Effector memory CD8-positive, alpha-beta T cell (primary cell): ENCODE measurements at regions not wholly inside any gene's neighbourhood (a gene's known extent, or its start where the extent isn't known, plus 50 kb on each side); places are given as distances from the start of the nearest gene placed in this dataset.

Experiments
- ATAC-seq: fragments of 150-1000 bp; cut with Tn5 transposase; replicated peaks from 2 replicates; pipeline ENCODE4 v1.10.0; 2021; ENCODE audit warnings: mild to moderate bottlenecking, moderate library complexity
- DNase-seq, 3 experiments: peaks; one replicate each; pipeline ENCODE4 v3.0.0; 2021
- H3K27ac Mint-ChIP-seq, 2 donors: one replicate each; pipeline ENCODE4 v1.8.0; 2022; ENCODE audit warnings: mild to moderate bottlenecking in 2 of 2, mixed read lengths in 2 of 2, moderate library complexity in 2 of 2
- H3K27me3 Mint-ChIP-seq, 2 donors: one replicate each; pipeline ENCODE4 v1.8.0; 2022; ENCODE audit warnings: mixed read lengths in 2 of 2
- H3K36me3 Mint-ChIP-seq: one replicate; pipeline ENCODE4 v1.8.0; 2022; ENCODE audit warnings: mild to moderate bottlenecking, moderate library complexity, mixed read lengths; ENCODE audit not compliant: insufficient read depth
- H3K4me1 Mint-ChIP-seq, 2 donors: one replicate each; pipeline ENCODE4 v1.8.0; 2022; ENCODE audit warnings: low read depth in 2 of 2, mixed read lengths in 2 of 2
- H3K4me3 Mint-ChIP-seq, 2 donors: one replicate each; pipeline ENCODE4 v1.8.0; 2022; ENCODE audit warnings: mild to moderate bottlenecking in 2 of 2, mixed read lengths in 2 of 2, moderate library complexity in 2 of 2
- H3K9me3 Mint-ChIP-seq, 2 donors: one replicate each; pipeline ENCODE4 v1.8.0; 2022; ENCODE audit warnings: mixed read lengths in 2 of 2

GRCh38 chr14:61187196-61187905, 93.8 kb downstream of the TMEM30B start:
- Mint-ChIP-seq H3K36me3 (no peaks in the 10 kb centered on the region), H3K27me3 (peaks cover 64 to 84% of the 10 kb centered on the region in 2 donors), H3K4me3 (no peak overlapping the region), H3K27ac (no peak overlapping the region), H3K9me3 (no peaks in the 10 kb centered on the region), H3K4me1 (peaks cover 3 to 9% of the 10 kb centered on the region in 2 donors)
- no peak for ATAC-seq
- no peak for DNase-seq

GRCh38 chr14:61186341-61187195, 94.6 kb downstream of the TMEM30B start:
- ATAC-seq, result no peak
- DNase-seq, result no peak
- Mint-ChIP-seq H3K27me3 (peaks cover 58 to 82% of the 10 kb centered on the region in 2 donors), H3K9me3 (no peaks in the 10 kb centered on the region), H3K36me3 (peaks cover 3% of the 10 kb centered on the region), H3K4me3 (no peak overlapping the region), H3K27ac (no peak overlapping the region), H3K4me1 (peaks cover 3 to 9% of the 10 kb centered on the region in 2 donors)

GRCh38 chr14:61185534-61185933, 95.6 kb downstream of the TMEM30B start:
- Mint-ChIP-seq H3K4me3 (no peak overlapping the region), H3K27ac (no peak overlapping the region), H3K9me3 (no peaks in the 10 kb centered on the region), H3K4me1 (peaks cover 3 to 9% of the 10 kb centered on the region in 2 donors), H3K36me3 (peaks cover 3% of the 10 kb centered on the region), H3K27me3 (peaks cover 57 to 77% of the 10 kb centered on the region in 2 donors)
- no peak for DNase-seq
- no peak for ATAC-seq

- Mint-ChIP-seq H3K27ac (no peak overlapping the region), H3K36me3 (peaks cover 3% of the 10 kb centered on the region), H3K4me1 (peaks cover 0 to under 1% of the 10 kb centered on the region in 2 donors), H3K27me3 (peaks cover 53 to 77% of the 10 kb centered on the region in 2 donors), H3K9me3 (no peaks in the 10 kb centered on the region), H3K4me3 (no peak overlapping the region)
- DNase-seq (no peak), ATAC-seq (no peak)
Observed at GRCh38 chr14:61184112-61184511, 97.0 kb downstream of the TMEM30B start.

- DNase-seq, result no peak
- Mint-ChIP-seq H3K27me3 (peaks cover 58 to 82% of the 10 kb centered on the region in 2 donors), H3K36me3 (peaks cover 3% of the 10 kb centered on the region), H3K9me3 (no peaks in the 10 kb centered on the region), H3K4me1 (peaks cover 0 to 1% of the 10 kb centered on the region in 2 donors), H3K4me3 (no peak overlapping the region), H3K27ac (no peak overlapping the region)
- no peak for ATAC-seq
Observed at GRCh38 chr14:61183196-61183885, 97.8 kb downstream of the TMEM30B start.

- H3K27me3 Mint-ChIP-seq, result peaks cover 57 to 81% of the 10 kb centered on the region in 2 donors
- H3K27ac Mint-ChIP-seq, result no peak overlapping the region
- DNase-seq (no peak), ATAC-seq (no peak)
- no peaks in the 10 kb centered on the region for H3K9me3 Mint-ChIP-seq
- peaks cover 3% of the 10 kb centered on the region for H3K36me3 Mint-ChIP-seq
- H3K4me3 Mint-ChIP-seq, result no peak overlapping the region
- peaks cover 3 to 6% of the 10 kb centered on the region in 2 donors for H3K4me1 Mint-ChIP-seq
Observed at GRCh38 chr14:61179796-61180398, 101.2 kb downstream of the TMEM30B start.

GRCh38 chr14:61179061-61179690, 102.0 kb downstream of the TMEM30B start:
- peaks cover 56 to 81% of the 10 kb centered on the region in 2 donors for H3K27me3 Mint-ChIP-seq
- no peak overlapping the region for H3K27ac Mint-ChIP-seq
- ATAC-seq (no peak), DNase-seq (no peak)
- no peaks in the 10 kb centered on the region for H3K9me3 Mint-ChIP-seq
- peaks cover 3% of the 10 kb centered on the region for H3K36me3 Mint-ChIP-seq
- no peak overlapping the region for H3K4me3 Mint-ChIP-seq
- peaks cover 4 to 6% of the 10 kb centered on the region in 2 donors for H3K4me1 Mint-ChIP-seq

GRCh38 chr14:61178226-61179060, 102.7 kb downstream of the TMEM30B start:
- Mint-ChIP-seq H3K4me1 (peaks cover 4 to 6% of the 10 kb centered on the region in 2 donors), H3K27ac (peak overlapping the region in 1 of 2 donors; percentile 39), H3K27me3 (peaks cover 55 to 77% of the 10 kb centered on the region in 2 donors), H3K36me3 (peaks cover 3% of the 10 kb centered on the region), H3K9me3 (no peaks in the 10 kb centered on the region), H3K4me3 (peak overlapping the region; percentile 49 to 60)
- ATAC-seq, result no peak
- no peak for DNase-seq

GRCh38 chr14:61177279-61178225, 103.6 kb downstream of the TMEM30B start:
- ATAC-seq (no peak), DNase-seq (no peak)
- Mint-ChIP-seq H3K9me3 (no peaks in the 10 kb centered on the region), H3K36me3 (peaks cover 3% of the 10 kb centered on the region), H3K4me1 (peaks cover 4 to 6% of the 10 kb centered on the region in 2 donors), H3K4me3 (peak overlapping the region; percentile 49 to 60), H3K27ac (no peak overlapping the region), H3K27me3 (peaks cover 59 to 70% of the 10 kb centered on the region in 2 donors)

- DNase-seq, result no peak
- H3K4me3 Mint-ChIP-seq, result no peak overlapping the region
- H3K4me1 Mint-ChIP-seq, result peaks cover 4 to 6% of the 10 kb centered on the region in 2 donors
- no peak overlapping the region for H3K27ac Mint-ChIP-seq
- H3K9me3 Mint-ChIP-seq, result no peaks in the 10 kb centered on the region
- H3K36me3 Mint-ChIP-seq, result no peaks in the 10 kb centered on the region
- no peak for ATAC-seq
- H3K27me3 Mint-ChIP-seq, result peaks cover 61 to 67% of the 10 kb centered on the region in 2 donors
Observed at GRCh38 chr14:61176686-61177085, 104.5 kb downstream of the TMEM30B start.

- Mint-ChIP-seq H3K27ac (no peak overlapping the region), H3K4me1 (peaks cover 4 to 6% of the 10 kb centered on the region in 2 donors), H3K9me3 (no peaks in the 10 kb centered on the region), H3K4me3 (no peak overlapping the region), H3K27me3 (peaks cover 64 to 72% of the 10 kb centered on the region in 2 donors), H3K36me3 (no peaks in the 10 kb centered on the region)
- no peak for DNase-seq
- ATAC-seq, result no peak
Observed at GRCh38 chr14:61174987-61175386, 106.2 kb downstream of the TMEM30B start.
